ENCODE measurements at regions not wholly inside any gene's neighbourhood (a gene's known extent, or its start where the extent isn't known, plus 50 kb on each side); places are given as distances from the start of the nearest gene placed in this dataset.

- no peak for DNase-seq
These were observed 356.3 kb upstream of the PKDCC start for GRCh38 chr2:41691561-41691960.

- no peak for DNase-seq
These were observed 353.2 kb upstream of the PKDCC start for GRCh38 chr2:41694536-41695049.

- no peak for DNase-seq
These were observed 352.4 kb upstream of the PKDCC start for GRCh38 chr2:41695198-41696113.

GRCh38 chr2:41697389-41697788 is 350.4 kb upstream of the PKDCC start:
- DNase-seq: no peak

GRCh38 chr2:41698678-41699422 is 349.0 kb upstream of the PKDCC start:
- peak; percentile 56 for DNase-seq

- no peak for DNase-seq
These were observed 346.6 kb upstream of the PKDCC start for GRCh38 chr2:41701231-41701630.

GRCh38 chr2:41703123-41703522 is 344.7 kb upstream of the PKDCC start:
- DNase-seq: no peak

GRCh38 chr2:41705634-41706033 is 342.2 kb upstream of the PKDCC start:
- DNase-seq: no peak

GRCh38 chr2:41706286-41706685 is 341.5 kb upstream of the PKDCC start:
- no peak for DNase-seq

- no peak for DNase-seq
These were observed 339.9 kb upstream of the PKDCC start for GRCh38 chr2:41707790-41708451.

GRCh38 chr2:41709702-41710599 is 337.9 kb upstream of the PKDCC start:
- no peak for DNase-seq

GRCh38 chr2:41710944-41711343 is 336.9 kb upstream of the PKDCC start:
- DNase-seq: no peak

GRCh38 chr2:41711736-41712135 is 336.1 kb upstream of the PKDCC start:
- DNase-seq: no peak

- no peak for DNase-seq
These were observed 331.3 kb upstream of the PKDCC start for GRCh38 chr2:41716497-41716896.

- no peak for DNase-seq
These were observed 330.0 kb upstream of the PKDCC start for GRCh38 chr2:41717839-41718238.

- no peak for DNase-seq
These were observed 329.1 kb upstream of the PKDCC start for GRCh38 chr2:41718705-41719104.

GRCh38 chr2:41719756-41720155 is 328.1 kb upstream of the PKDCC start:
- DNase-seq: no peak

GRCh38 chr2:41720331-41721251 is 327.2 kb upstream of the PKDCC start:
- DNase-seq: no peak

GRCh38 chr2:41722668-41723369 is 325.0 kb upstream of the PKDCC start:
- no peak for DNase-seq

- DNase-seq: no peak
These were observed 324.3 kb upstream of the PKDCC start for GRCh38 chr2:41723526-41723925.
